Activated CD8-positive, alpha-beta T cell treated with anti-CD3 and anti-CD28 coated beads, Interleukin-2, amount 10 ng/mL, durations not matched to agents 7 days and 5 days (primary cell): ENCODE measurements at regions not wholly inside any gene's neighbourhood (a gene's known extent, or its start where the extent isn't known, plus 50 kb on each side); places are given as distances from the start of the nearest gene placed in this dataset.
"Not testable (repeated sequence)": the region's sequence is repeated elsewhere in the genome, so short reads cannot be mapped to it uniquely, and the experiment has no call there.

Experiments
- ATAC-seq: fragments of 150-1000 bp; cut with Tn5 transposase; one replicate; pipeline ENCODE4 v1.10.0; 2021; ENCODE audit warnings: moderate library complexity
- CTCF ChIA-PET: fragments of 350-600 bp; sonication (Branson Sonifier 250); formaldehyde crosslinking; loops from one replicate; lab custom pipeline; 2021; ENCODE audit warnings: antibody characterized with exemption; lab: Charles Lee
- POLR2A ChIA-PET: fragments of 350-600 bp; sonication (Branson Sonifier 250); formaldehyde crosslinking; loops from one replicate; lab custom pipeline; 2021; ENCODE audit warnings: antibody characterized with exemption; lab: Charles Lee
- DNase-seq: peaks from one replicate; pipeline ENCODE4 v3.0.0-alpha.2; 2020
- H3K27ac Mint-ChIP-seq: one replicate; pipeline ENCODE4 v1.8.0; 2021; ENCODE audit warnings: mild to moderate bottlenecking, mixed read lengths
- H3K27me3 Mint-ChIP-seq: one replicate; pipeline ENCODE4 v1.8.0; 2021; ENCODE audit warnings: low read depth, mixed read lengths
- H3K36me3 Mint-ChIP-seq: one replicate; pipeline ENCODE4 v1.8.0; 2021; ENCODE audit warnings: low read depth, mixed read lengths
- H3K4me1 Mint-ChIP-seq: one replicate; pipeline ENCODE4 v1.8.0; 2021; ENCODE audit warnings: low read depth, mixed read lengths
- H3K4me3 Mint-ChIP-seq: one replicate; pipeline ENCODE4 v1.8.0; 2021; ENCODE audit warnings: mild to moderate bottlenecking, mixed read lengths
- H3K9me3 Mint-ChIP-seq: one replicate; pipeline ENCODE4 v1.8.0; 2022; ENCODE audit warnings: mixed read lengths; ENCODE audit not compliant: insufficient read depth

DNA sequence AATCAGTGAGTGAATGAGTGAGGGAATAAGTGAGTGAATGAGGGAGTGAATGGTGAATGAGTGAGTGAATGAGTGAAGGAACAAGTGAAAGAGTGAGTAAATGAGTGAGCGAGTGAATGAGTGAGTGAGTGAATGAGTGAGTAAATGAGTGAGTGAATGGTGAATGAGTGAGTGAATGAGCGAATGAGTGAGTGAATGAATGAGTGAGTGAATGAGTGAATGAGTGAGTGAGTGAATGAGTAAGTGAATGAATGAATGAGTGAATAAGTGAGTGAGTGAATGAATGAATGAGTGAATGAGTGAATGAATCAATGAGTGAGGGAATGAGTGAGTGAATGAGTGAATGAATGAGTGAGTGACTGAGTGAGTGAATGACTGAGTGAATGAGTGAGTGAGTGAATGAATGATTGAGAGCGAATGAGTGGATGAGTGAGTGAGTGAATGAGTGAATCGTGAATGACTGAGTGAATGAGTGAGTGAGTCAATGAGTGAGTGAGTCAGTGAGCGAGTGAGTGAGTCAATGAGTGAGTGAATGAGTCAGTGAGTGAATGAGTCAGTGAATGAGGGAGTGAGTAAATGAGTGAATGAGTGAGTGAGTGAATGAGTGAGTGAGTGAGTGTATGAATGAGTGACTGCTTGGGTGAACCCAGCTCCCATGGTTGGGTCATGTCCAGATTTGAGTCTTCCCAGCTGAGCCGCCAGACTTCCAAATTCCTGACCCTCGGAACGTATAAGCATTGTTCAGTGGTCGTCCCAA, 133.0 kb downstream of the NPIPB11 start:
- H3K36me3 Mint-ChIP-seq, DNase-seq, H3K27ac Mint-ChIP-seq, H3K4me1 Mint-ChIP-seq, H3K27me3 Mint-ChIP-seq, H3K4me3 Mint-ChIP-seq, H3K9me3 Mint-ChIP-seq, POLR2A ChIA-PET, CTCF ChIA-PET, ATAC-seq: not testable (repeated sequence)

DNA sequence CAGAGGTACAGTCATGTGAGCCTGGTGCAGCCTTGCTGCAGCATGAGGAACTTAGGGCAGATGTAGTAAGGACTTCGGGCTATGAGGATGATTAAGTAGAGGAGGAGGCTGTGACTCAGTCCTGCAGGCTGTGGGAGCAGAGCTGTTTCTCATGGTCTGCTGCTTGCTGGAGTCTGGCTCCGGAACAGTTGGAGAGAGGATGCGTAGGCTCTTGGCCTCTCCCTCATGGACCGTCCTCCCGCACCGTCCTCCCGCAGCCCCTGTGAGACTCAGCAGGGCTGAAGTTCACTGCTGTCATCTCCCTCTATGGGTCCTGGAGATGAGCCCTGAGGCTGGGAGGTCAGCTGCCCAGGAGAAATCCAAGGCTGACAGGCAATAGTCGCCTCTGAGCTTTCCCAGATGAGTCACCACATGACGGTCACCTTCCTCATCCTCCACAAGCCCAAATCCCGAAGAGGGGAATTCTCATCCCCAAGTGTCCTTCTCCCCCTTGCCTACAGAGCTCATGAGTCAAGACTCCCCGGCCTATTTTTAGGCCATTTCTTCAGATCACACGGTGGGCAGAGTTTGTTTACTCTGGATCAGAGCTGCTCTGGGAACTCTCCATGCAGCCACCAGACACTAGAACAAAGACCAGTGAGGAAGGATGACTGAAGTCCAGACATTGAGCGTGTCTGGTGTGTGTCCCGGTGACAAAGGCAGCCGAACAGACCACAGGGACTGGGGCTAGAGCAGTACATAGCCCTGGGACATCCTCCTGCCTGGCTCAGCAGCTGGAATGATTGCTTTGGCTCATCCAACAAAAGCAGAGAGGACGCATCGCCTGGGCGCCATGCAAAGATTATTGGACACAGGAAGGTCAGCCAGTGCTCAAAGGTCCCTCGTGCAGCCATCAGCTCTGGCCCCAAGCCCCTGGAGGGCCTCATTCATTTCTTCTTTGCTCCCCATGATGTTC, 134.5 kb downstream of the NPIPB11 start:
- DNase-seq, H3K4me1 Mint-ChIP-seq, H3K9me3 Mint-ChIP-seq, H3K4me3 Mint-ChIP-seq, POLR2A ChIA-PET, H3K27ac Mint-ChIP-seq, ATAC-seq, H3K36me3 Mint-ChIP-seq, CTCF ChIA-PET, H3K27me3 Mint-ChIP-seq: not testable (repeated sequence)

DNA sequence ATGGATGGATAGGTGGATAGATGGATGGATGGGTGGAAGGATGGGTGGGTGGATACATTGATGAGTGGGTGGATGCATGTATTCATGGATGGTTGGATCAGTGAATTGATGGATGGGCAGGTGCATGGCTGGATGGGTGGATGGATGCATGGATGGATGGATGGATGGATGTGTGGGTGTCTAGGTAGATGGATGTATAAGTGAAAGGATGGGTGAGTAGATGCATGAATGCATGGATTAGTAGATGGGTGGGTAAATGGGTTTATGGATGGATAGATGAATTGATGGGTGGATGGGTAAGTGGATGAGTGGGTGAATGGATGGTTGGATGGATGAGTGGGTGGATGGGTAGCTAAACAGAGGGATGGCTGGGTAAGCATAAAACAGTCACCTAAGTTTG, 135.6 kb downstream of the NPIPB11 start:
- CTCF ChIA-PET, H3K27ac Mint-ChIP-seq, H3K27me3 Mint-ChIP-seq, POLR2A ChIA-PET, ATAC-seq, H3K4me3 Mint-ChIP-seq, H3K9me3 Mint-ChIP-seq, DNase-seq, H3K36me3 Mint-ChIP-seq, H3K4me1 Mint-ChIP-seq: not testable (repeated sequence)

DNA sequence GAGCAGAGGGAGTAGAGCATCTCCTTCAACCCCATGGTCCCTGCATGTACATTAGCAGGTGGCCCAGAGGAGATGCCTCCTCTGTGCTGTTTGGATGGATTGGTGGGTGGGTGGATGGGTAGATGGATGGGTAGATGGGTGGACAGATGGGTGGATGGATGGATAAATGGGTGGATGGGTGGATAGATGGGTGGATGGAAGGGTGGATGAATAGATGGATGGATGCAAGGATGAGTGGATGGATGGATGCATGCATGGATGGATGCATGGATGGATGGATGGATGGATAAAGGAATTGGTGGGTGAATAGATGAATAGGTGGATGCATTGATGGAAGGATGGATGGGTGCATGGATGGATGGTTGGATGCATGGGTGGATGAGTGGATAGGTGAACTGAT, 136.5 kb downstream of the NPIPB11 start:
- H3K4me1 Mint-ChIP-seq, H3K4me3 Mint-ChIP-seq, POLR2A ChIA-PET, H3K27me3 Mint-ChIP-seq, H3K27ac Mint-ChIP-seq, ATAC-seq, H3K9me3 Mint-ChIP-seq, H3K36me3 Mint-ChIP-seq, CTCF ChIA-PET, DNase-seq: not testable (repeated sequence)

DNA sequence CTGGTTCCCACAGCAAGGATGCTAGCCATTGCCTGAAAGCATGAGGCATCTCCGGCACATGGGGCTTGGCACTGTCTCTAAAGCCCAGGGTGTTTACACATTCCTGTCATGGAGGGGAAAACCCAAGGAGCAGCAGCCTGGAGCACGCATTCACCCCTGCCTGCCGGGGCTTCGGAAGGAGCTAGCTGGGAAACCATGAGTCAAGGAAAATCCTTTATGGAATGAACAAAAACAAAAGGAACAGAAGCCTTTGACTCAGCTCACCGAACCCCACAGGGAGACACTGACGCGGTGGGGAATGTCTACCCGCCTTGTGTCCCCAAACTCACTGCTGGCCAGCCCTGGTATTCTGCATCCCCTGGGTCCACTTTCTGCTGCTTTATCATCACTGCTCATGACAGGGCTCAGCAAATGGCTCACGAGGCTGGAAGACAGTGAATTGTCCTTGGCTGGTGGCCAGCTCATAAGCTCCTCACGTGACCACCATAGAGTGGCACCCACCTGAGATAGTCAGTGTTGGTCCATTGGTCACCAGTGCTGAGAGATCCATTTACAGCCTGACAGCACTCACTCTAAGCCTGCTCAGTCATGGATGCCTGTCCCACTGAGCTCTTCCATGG, 137.2 kb downstream of the NPIPB11 start:
- H3K4me1 Mint-ChIP-seq, H3K4me3 Mint-ChIP-seq, ATAC-seq, H3K27me3 Mint-ChIP-seq, DNase-seq, CTCF ChIA-PET, POLR2A ChIA-PET, H3K9me3 Mint-ChIP-seq, H3K27ac Mint-ChIP-seq, H3K36me3 Mint-ChIP-seq: not testable (repeated sequence)

DNA sequence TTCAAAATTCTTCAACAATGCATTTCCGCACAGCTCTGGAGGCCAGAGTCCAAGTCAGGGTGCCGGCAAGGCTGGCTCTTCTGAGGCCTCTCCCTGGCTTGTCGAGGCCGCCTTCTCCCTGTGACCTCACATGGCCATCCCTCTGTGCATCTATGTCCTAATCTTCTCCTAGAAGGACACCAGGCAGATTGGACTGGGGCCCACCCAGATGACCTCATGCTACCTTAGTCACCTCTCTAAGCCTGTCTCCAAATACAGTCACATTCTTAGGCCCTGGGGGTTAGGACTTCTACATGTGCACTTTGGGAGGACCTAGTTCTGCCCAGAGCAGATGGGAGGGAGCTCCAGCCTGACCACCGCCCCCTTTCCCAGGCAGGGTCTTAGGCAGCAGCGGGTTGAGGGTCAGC, 137.7 kb downstream of the NPIPB11 start:
- H3K27ac Mint-ChIP-seq, H3K27me3 Mint-ChIP-seq, POLR2A ChIA-PET, DNase-seq, H3K36me3 Mint-ChIP-seq, H3K4me1 Mint-ChIP-seq, ATAC-seq, H3K9me3 Mint-ChIP-seq, CTCF ChIA-PET, H3K4me3 Mint-ChIP-seq: not testable (repeated sequence)

DNA sequence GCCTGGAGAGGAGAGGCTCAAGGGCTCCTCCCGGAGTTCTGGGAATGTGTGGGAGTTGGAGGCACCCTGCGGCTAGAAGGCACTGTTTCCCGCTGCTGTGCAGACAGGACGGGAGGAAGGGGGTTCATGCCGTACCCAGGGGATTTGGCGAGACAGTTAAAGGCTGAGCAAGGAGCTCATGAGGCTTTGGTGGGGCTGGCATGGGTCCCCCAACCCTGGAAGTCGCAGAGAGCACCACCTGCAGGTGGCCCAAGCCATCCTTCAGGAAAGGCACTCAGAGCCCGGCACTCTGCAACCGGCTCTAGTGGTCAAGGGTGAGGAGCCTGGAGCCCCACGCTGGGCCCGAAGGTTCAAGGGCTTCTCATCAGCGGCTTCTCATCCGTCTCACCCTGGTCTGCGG, 138.2 kb downstream of the NPIPB11 start:
- DNase-seq, H3K27me3 Mint-ChIP-seq: not testable (repeated sequence)

DNA sequence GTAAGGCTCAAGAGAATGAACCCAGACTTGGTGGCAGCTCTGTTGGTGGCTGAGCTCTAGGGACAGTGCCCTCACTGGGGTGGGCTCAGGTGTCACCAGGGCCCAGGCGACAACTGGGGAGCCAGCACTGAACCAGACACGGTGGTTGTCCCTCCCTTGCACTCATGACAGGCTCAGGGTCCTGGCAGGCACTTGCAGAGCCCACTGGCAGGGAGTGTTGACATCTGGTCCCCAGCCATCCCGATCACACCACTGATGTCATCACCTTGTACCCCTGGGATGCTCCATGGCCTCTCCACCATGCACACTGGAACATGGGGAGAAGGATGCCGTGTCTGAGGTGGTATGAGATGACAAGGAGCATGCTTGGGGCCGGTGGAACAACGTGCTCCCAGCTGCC, 138.6 kb downstream of the NPIPB11 start:
- H3K27ac Mint-ChIP-seq, H3K4me3 Mint-ChIP-seq, H3K4me1 Mint-ChIP-seq, H3K9me3 Mint-ChIP-seq, DNase-seq, H3K36me3 Mint-ChIP-seq, ATAC-seq, CTCF ChIA-PET, H3K27me3 Mint-ChIP-seq, POLR2A ChIA-PET: not testable (repeated sequence)

More for the DNA sequence above, 138.2 kb downstream of the NPIPB11 start:
- ATAC-seq, H3K4me3 Mint-ChIP-seq, CTCF ChIA-PET, H3K9me3 Mint-ChIP-seq, H3K36me3 Mint-ChIP-seq, H3K27ac Mint-ChIP-seq, H3K4me1 Mint-ChIP-seq, POLR2A ChIA-PET: not testable (repeated sequence)

DNA sequence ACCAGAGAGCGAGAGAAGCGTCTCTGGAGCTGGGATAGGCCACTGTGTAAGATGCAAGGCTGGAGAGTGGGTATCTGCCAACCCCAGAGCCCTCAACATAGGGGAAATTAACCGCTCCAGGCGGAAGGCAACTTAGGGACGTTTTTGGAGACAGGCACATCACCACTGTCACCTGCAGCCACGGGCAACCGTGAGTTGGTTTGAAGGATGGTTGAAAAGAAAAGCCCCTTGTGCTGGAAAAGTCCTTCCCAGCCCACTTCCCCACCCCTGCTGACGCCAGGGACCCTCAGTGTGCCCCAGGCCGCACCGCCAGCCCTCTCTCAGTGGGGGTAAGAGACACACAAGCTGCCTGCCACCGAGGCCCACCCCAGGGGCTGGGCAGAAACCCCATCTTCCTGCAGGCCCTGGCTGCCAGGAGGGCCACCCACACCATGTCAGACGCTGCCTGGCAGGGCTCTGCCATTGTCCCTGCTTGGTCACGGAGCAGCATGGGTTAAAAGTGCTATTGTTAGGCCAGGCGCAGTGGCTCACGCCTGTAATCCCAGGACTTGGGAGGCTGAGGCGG, 139.4 kb downstream of the NPIPB11 start:
- POLR2A ChIA-PET, H3K27me3 Mint-ChIP-seq, H3K9me3 Mint-ChIP-seq, H3K4me1 Mint-ChIP-seq, CTCF ChIA-PET, ATAC-seq, H3K27ac Mint-ChIP-seq, H3K4me3 Mint-ChIP-seq, H3K36me3 Mint-ChIP-seq, DNase-seq: not testable (repeated sequence)

DNA sequence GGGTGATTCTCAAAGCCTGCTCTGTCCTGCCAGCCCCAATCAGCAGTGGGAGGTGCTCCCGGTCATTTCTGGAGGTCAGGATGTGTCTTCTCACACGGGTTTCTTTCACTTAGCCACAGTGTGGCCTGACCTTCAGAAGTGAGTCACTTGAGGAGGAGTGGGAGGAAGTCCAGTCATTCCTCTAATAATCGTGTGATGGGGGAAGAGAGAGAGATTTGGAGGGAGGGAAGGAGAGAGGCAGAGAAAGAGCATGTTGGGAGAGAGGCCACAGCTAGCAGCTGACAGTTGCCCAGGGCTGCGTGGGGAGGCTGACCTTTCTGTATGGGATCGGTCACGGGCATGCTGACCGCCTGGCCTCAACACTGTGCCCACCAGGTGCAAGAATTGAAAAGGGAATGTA, 139.9 kb downstream of the NPIPB11 start:
- H3K4me3 Mint-ChIP-seq, H3K9me3 Mint-ChIP-seq, POLR2A ChIA-PET, DNase-seq, CTCF ChIA-PET, H3K27ac Mint-ChIP-seq, H3K36me3 Mint-ChIP-seq, ATAC-seq, H3K4me1 Mint-ChIP-seq, H3K27me3 Mint-ChIP-seq: not testable (repeated sequence)

DNA sequence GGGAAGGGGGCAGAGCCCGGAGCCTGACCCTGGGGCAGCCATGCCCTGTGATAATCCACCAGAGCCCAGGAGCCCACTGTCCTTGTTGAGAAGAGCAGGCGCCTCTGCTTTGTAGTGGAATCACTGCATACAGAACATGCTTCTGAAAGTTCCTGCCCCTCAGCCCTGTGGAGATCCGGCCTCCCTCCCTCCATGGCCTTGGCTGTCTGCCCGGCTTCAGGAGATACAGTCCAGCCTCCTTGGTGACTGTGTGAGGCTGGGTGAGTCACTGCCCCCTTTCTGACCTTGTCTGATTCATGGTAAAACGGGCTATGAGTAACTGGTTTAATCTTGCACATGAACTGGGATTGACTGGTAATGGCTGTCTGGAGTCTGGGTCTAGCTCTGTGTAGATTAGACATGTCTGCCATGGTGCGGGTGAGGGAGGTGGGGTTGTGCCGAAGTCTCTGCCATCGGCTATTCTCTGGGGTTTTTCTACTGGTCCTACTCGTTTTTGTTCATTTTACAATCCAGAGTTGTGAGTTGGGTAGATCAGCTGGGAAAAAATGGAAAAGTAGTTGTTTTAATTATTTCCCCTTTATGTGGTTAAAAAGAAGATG, 141.2 kb downstream of the NPIPB11 start:
- H3K4me1 Mint-ChIP-seq, H3K27me3 Mint-ChIP-seq, H3K4me3 Mint-ChIP-seq, DNase-seq, CTCF ChIA-PET, H3K36me3 Mint-ChIP-seq, POLR2A ChIA-PET, H3K27ac Mint-ChIP-seq, H3K9me3 Mint-ChIP-seq, ATAC-seq: not testable (repeated sequence)
